ENCODE measurements at regions not wholly inside any gene's neighbourhood (a gene's known extent, or its start where the extent isn't known, plus 50 kb on each side); places are given as distances from the start of the nearest gene placed in this dataset.

- no peak for TF ChIP-seq POLR2A (IDR thresholded peaks at IDR 0.05)
- TF ChIP-seq CTCF (IDR thresholded peaks at IDR 0.05): no peak
These were observed 366.1 kb downstream of the CTTN start for GRCh38 chr11:70764356-70764905.
